Pancreas (tissue), 10 donors: ENCODE measurements at regions not wholly inside any gene's neighbourhood (a gene's known extent, or its start where the extent isn't known, plus 50 kb on each side); places are given as distances from the start of the nearest gene placed in this dataset.

Experiments
- ATAC-seq, 4 donors: fragments of 200-7000 bp; cut with Tn5 transposase; one replicate each; pipeline versions ENCODE4 v1.8.0 to v1.9.1; 2020; ENCODE audit warnings: mild to moderate bottlenecking in 4 of 4, moderate library complexity in 4 of 4
- DNase-seq, 6 donors: peaks; one replicate each; pipeline ENCODE4 v3.0.0-alpha.2; 2020
- FAIRE-seq: peaks from 2 replicates; lab custom pipeline; 2012; peaks lifted over from hg19 to GRCh38; lab: Jason Lieb, UNC
- H3K27ac ChIP-seq, 4 donors: fragments of 200-600 bp; sonication (generic); 1 replicate in 3 of 4; 2 replicates in 1 of 4; pipeline versions ENCODE4 v1.5.0 to v1.8.0; 2020
- H3K27me3 ChIP-seq, 4 donors: fragments of 200-600 bp; one replicate each; pipeline ENCODE4 v1.8.0; 2021
- H3K36me3 ChIP-seq, 3 donors: fragments of 200-600 bp; sonication (generic) in 1 of 3; one replicate each; pipeline versions ENCODE4 v1.5.0 to v1.8.0; 2020 to 2021
- H3K4me1 ChIP-seq, 3 donors: fragments of 200-600 bp; one replicate each; pipeline ENCODE4 v1.8.0; 2021
- H3K4me3 ChIP-seq, 4 donors: fragments of 200-600 bp; sonication (generic) in 2 of 4; one replicate each; pipeline versions ENCODE4 v1.5.0 to v1.8.0; 2020 to 2021
- H3K9me3 ChIP-seq, 4 donors: fragments of 200-600 bp; one replicate each; pipeline ENCODE4 v1.8.0; 2021
- WGBS, 2 donors: extraction: QIAGEN DNeasy Blood & Tissue Kit; methylation state at CpG; one replicate each; pipeline ENCODE4 v1.1.7; 2013; 5-methylcytosine and 5-hydroxymethylcytosine counted together
- intact Hi-C, 3 donors: fragments of 100-400 bp; cut with DNase I; formaldehyde crosslinking; loops; one replicate each; pipeline versions ENCODE4 v1.11.1 to v1.14.2; 2022
- TF ChIP-seq, protein P1 (sequence below), 4 donors: fragments of 200-600 bp; sonication (generic) in 3 of 4; IDR thresholded peaks; one replicate each; pipeline versions ENCODE4 v1.5.0 to v1.8.0; 2021; ENCODE audit warnings: antibody characterized with exemption in 4 of 4
- donor health status: healthy with polysubstance abuse.
- donor health status: DM: no; HTN: no; CAD: no; lungs with moderate emphysema.
- donor health status: DM: no; HTN: no; CAD: no.
- donor health status: control.
- donor health status: control.
- donor health status: Bipolar disorder and iron deficiency.
- donor health status: DM: yes; HTN: yes; CAD: no.
- donor health status: DM: no; HTN: no; CAD: no.
- donor health status: DM: no; HTN: no; CAD: no.
- donor health status: DM: yes; HTN: yes; CAD: no.

DNA sequence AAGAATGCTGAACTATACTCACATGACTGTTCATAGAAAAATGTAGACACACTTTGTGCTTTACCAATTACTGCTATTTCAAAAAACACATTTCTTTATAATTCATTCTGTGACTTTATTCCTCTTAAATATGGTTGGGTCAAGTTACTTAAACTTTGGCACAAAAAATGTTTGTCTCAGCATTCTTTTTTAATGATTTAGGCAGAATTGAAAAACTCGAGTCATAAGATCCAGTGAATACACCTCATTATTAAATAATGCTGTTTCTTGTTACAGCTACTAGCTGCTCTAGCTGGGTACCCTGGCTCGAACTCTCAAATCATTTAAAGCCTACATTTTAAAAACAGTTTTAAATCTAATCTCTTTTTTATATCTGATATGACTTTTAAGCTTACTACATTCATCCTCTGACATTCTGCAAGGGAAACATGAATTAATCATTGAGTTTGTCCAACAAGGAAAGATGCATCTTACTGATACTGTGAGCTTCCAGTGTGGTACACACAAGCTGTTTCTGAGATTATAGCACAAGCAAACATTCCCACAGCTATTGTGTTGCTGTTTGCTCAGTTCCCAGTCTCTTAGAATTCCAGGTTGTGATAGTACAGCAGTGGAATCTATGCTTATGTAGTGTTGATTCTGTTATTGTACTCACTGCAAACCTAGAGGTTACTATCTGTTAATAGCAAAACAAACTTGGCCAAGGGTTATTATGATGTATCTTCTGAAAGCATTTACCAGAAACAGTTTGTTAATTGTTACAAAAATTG is 746.5 kb downstream of the USP25 start:
- H3K27me3 ChIP-seq: no peaks in the 10 kb centered on the region
- no peaks in the 10 kb centered on the region for H3K4me1 ChIP-seq
- H3K4me3 ChIP-seq: no peak overlapping the region
- no peak for ATAC-seq
- intact Hi-C loops: no loop called here
- TF ChIP-seq, protein P1, sequence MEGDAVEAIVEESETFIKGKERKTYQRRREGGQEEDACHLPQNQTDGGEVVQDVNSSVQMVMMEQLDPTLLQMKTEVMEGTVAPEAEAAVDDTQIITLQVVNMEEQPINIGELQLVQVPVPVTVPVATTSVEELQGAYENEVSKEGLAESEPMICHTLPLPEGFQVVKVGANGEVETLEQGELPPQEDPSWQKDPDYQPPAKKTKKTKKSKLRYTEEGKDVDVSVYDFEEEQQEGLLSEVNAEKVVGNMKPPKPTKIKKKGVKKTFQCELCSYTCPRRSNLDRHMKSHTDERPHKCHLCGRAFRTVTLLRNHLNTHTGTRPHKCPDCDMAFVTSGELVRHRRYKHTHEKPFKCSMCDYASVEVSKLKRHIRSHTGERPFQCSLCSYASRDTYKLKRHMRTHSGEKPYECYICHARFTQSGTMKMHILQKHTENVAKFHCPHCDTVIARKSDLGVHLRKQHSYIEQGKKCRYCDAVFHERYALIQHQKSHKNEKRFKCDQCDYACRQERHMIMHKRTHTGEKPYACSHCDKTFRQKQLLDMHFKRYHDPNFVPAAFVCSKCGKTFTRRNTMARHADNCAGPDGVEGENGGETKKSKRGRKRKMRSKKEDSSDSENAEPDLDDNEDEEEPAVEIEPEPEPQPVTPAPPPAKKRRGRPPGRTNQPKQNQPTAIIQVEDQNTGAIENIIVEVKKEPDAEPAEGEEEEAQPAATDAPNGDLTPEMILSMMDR (IDR thresholded peaks at IDR 0.05): no peak
- no peak for DNase-seq
- no peak overlapping the region for H3K27ac ChIP-seq
- 59 to 75% methylated on average over 2 of the region's 2 CpGs for WGBS, 2 donors
- no peak for FAIRE-seq
- no peaks in the 10 kb centered on the region for H3K36me3 ChIP-seq
- H3K9me3 ChIP-seq: no peaks in the 10 kb centered on the region

DNA sequence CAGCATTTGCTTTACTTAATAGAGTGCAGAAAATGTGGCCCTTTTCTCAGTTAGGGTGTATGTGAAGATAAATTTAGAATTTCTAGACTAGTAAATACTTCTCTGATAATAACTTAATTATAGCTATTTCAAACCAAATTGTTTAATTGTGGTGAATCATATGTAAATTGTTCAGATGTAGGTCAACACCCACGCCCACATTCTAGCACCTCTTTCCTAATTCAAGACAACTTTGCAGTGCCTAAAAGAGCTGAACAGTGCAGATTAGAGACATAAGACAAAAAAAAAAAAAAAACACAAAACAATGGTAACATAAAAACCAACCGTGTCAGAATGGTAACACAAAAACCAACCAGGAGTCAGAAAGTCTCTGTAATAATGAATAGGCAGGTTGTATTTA is 758.3 kb downstream of the USP25 start:
- TF ChIP-seq, protein P1 (IDR thresholded peaks at IDR 0.05): no peak
- intact Hi-C loops: no loop called here
- H3K36me3 ChIP-seq: no peaks in the 10 kb centered on the region
- WGBS, 2 donors: 83 to 86% methylated on average over 2 of the region's 2 CpGs
- DNase-seq (no peak), FAIRE-seq (no peak), ATAC-seq (no peak)
- H3K27ac ChIP-seq: no peak overlapping the region
- no peaks in the 10 kb centered on the region for H3K9me3 ChIP-seq
- H3K4me1 ChIP-seq: no peaks in the 10 kb centered on the region
- H3K4me3 ChIP-seq: no peak overlapping the region
- H3K27me3 ChIP-seq: no peaks in the 10 kb centered on the region

DNA sequence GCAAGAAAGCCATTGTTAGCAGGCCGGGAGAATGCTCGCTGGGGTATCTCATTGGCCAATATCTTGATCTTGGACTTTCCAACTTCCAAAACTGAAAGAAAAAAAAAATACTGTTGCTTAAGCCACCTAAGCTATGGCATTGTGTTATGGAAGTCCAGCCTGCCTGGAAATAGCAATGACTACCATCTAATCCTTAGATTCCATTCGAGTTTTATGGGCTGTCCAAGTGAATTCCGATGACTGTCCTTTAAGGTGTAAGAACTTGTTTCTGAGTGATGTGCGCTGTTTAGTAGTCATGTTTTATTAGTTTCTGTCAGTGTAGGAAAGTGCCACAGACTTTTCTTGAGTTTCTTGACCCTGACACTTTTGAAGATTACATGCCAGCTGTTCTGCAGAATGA is 762.6 kb downstream of the USP25 start:
- WGBS, 2 donors: 88 to 96% methylated on average over 5 of the region's 5 CpGs
- DNase-seq (no peak), ATAC-seq (no peak), FAIRE-seq (no peak)
- TF ChIP-seq, protein P1 (IDR thresholded peaks at IDR 0.05): no peak
- no peaks in the 10 kb centered on the region for H3K36me3 ChIP-seq
- no peak overlapping the region for H3K4me3 ChIP-seq
- H3K9me3 ChIP-seq: no peaks in the 10 kb centered on the region
- H3K4me1 ChIP-seq: no peaks in the 10 kb centered on the region
- intact Hi-C loops: no loop called here
- no peaks in the 10 kb centered on the region for H3K27me3 ChIP-seq
- no peak overlapping the region for H3K27ac ChIP-seq

DNA sequence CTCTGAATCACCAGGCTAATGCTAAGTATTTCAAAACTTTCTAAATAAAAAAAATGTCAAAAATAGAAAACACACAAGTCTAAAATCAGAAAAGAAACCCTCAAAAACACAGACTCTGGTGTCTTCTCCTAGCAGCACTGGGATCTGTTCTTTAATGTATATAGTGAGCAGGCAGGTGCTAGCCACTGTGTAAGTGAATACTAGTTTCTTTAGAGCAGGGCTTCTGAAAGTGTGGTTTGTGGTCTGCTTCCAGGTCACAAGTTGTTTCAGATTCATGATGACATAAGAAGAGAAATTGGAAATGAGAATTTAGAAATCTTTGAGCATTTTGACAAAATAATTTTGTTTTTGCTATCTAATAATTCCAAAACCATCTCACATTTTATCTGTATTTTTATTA is 763.1 kb downstream of the USP25 start:
- Histone ChIP-seq H3K36me3 (no peaks in the 10 kb centered on the region), H3K4me3 (no peak overlapping the region), H3K4me1 (no peaks in the 10 kb centered on the region), H3K27ac (no peak overlapping the region), H3K9me3 (no peaks in the 10 kb centered on the region), H3K27me3 (no peaks in the 10 kb centered on the region)
- no peak for ATAC-seq
- FAIRE-seq: no peak
- intact Hi-C loops: no loop called here
- TF ChIP-seq, protein P1 (IDR thresholded peaks at IDR 0.05): no peak
- no peak for DNase-seq

DNA sequence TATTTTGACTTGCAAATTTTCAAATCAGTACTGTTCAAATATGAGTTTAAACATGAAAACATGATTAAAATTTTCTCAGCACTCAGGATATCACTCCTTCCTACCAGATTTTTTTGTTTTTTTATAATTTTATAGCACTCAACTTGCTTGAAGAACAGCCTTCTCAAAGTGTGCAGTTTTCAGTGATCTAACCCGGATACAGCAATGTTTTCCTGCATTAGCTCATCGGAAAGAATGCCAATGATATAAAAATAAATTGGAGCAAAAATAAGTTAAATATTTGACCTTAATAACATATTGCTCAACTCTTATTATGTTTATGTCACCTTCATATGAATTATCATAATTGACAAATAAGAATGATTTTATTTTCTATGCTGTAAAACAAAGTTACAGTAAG is 766.8 kb downstream of the USP25 start:
- H3K4me3 ChIP-seq: no peak overlapping the region
- H3K27ac ChIP-seq: no peak overlapping the region
- TF ChIP-seq, protein P1 (IDR thresholded peaks at IDR 0.05): no peak
- intact Hi-C loops: no loop called here
- H3K4me1 ChIP-seq: no peaks in the 10 kb centered on the region
- FAIRE-seq (peak; percentile 9), DNase-seq (no peak), ATAC-seq (no peak)
- H3K27me3 ChIP-seq: no peaks in the 10 kb centered on the region
- no peaks in the 10 kb centered on the region for H3K9me3 ChIP-seq
- no peaks in the 10 kb centered on the region for H3K36me3 ChIP-seq
- WGBS, 2 donors: 74 to 77% methylated on average over 2 of the region's 2 CpGs
